Loucy (cell line): ENCODE measurements at regions not wholly inside any gene's neighbourhood (a gene's known extent, or its start where the extent isn't known, plus 50 kb on each side); places are given as distances from the start of the nearest gene placed in this dataset.

ENCODE experiments used
- H2AFZ ChIP-seq: fragments of 200-600 bp; sonication (generic); 2 replicates; pipeline ENCODE4 v1.6.0; 2016; ENCODE audit warnings: antibody characterized with exemption, mild to moderate bottlenecking, low read length, moderate library complexity
- H3F3A ChIP-seq: fragments of 200-600 bp; 2 replicates; pipeline ENCODE4 v1.6.0; 2016; ENCODE audit warnings: antibody characterized with exemption, low read depth, mild to moderate bottlenecking
- H3K27me3 ChIP-seq: fragments of 200-600 bp; sonication (generic); 2 replicates; pipeline ENCODE4 v1.6.1; 2014; ENCODE audit warnings: low read length, mild to moderate bottlenecking; ENCODE audit not compliant: insufficient read depth, poor library complexity, severe bottlenecking
- H3K36me3 ChIP-seq: fragments of 200-600 bp; sonication (generic); 2 replicates; pipeline ENCODE4 v1.6.1; 2016; ENCODE audit warnings: low read length; ENCODE audit not compliant: insufficient read depth
- H3K4me1 ChIP-seq: fragments of 200-600 bp; sonication (generic); 2 replicates; pipeline ENCODE4 v1.5.1; 2014; ENCODE audit warnings: low read length, mild to moderate bottlenecking; ENCODE audit not compliant: insufficient read depth, poor library complexity, severe bottlenecking
- H3K4me2 ChIP-seq: fragments of 200-600 bp; sonication (generic); 2 replicates; pipeline ENCODE4 v1.6.0; 2014; ENCODE audit warnings: antibody characterized with exemption, low read length, low read depth, mild to moderate bottlenecking; ENCODE audit not compliant: poor library complexity, severe bottlenecking
- H3K4me3 ChIP-seq: fragments of 200-600 bp; sonication (generic); 2 replicates; pipeline ENCODE4 v1.5.1; 2014; ENCODE audit warnings: low read length, mild to moderate bottlenecking, mixed read lengths; ENCODE audit not compliant: poor library complexity, severe bottlenecking
- H3K79me2 ChIP-seq: fragments of 200-600 bp; sonication (generic); 2 replicates; pipeline ENCODE4 v1.6.1; 2014; ENCODE audit warnings: low read length; ENCODE audit not compliant: insufficient read depth
- H3K9ac ChIP-seq: fragments of 200-600 bp; sonication (generic); 2 replicates; pipeline ENCODE4 v1.6.0; 2014; ENCODE audit warnings: mild to moderate bottlenecking, low read depth, low read length, moderate library complexity; ENCODE audit not compliant: poor library complexity, severe bottlenecking
- H3K9me2 ChIP-seq: fragments of 200-600 bp; sonication (generic); replicated peaks from 2 replicates; pipeline ENCODE4 v1.6.1; 2016; ENCODE audit warnings: low read depth, low read length, mixed read lengths
- H3K9me3 ChIP-seq: fragments of 200-600 bp; sonication (generic); 2 replicates; pipeline ENCODE4 v1.6.1; 2014; ENCODE audit warnings: mild to moderate bottlenecking, antibody characterized with exemption, low read length, low read depth; ENCODE audit not compliant: insufficient read depth
- H4K20me1 ChIP-seq: fragments of 200-600 bp; sonication (generic); 2 replicates; pipeline ENCODE4 v1.6.0; 2014; ENCODE audit warnings: antibody characterized with exemption, low read length, mild to moderate bottlenecking; ENCODE audit not compliant: insufficient read depth, poor library complexity, severe bottlenecking
- CTCF ChIP-seq: fragments of 200-600 bp; sonication (generic); conservative IDR thresholded peaks from 2 replicates; pipeline ENCODE4 v1.5.1; 2014; ENCODE audit warnings: mild to moderate bottlenecking, antibody characterized with exemption, low read length
- EZH2phosphoT487 ChIP-seq: fragments of 200-600 bp; IDR thresholded peaks from 2 replicates; pipeline ENCODE4 v1.6.1; 2018; ENCODE audit warnings: antibody characterized with exemption, mild to moderate bottlenecking, moderate library complexity, borderline replicate concordance

- Histone ChIP-seq H3K4me1 (no peaks in the 10 kb centered on the region), H3K9me3 (no peaks in the 10 kb centered on the region), H3K4me3 (no peak overlapping the region), H3F3A (no peaks in the 10 kb centered on the region), H3K79me2 (no peaks in the 10 kb centered on the region), H3K27me3 (no peaks in the 10 kb centered on the region), H3K9ac (no peak overlapping the region), H3K4me2 (no peak overlapping the region), H3K9me2 (no peaks in the 10 kb centered on the region), H2AFZ (no peak overlapping the region), H3K36me3 (no peaks in the 10 kb centered on the region), H4K20me1 (no peaks in the 10 kb centered on the region)
- no peak for TF ChIP-seq EZH2phosphoT487
- no peak for TF ChIP-seq CTCF
These were observed 378.9 kb downstream of the SNAPC1 start for GRCh38 chr14:62141139-62141538.

DNA sequence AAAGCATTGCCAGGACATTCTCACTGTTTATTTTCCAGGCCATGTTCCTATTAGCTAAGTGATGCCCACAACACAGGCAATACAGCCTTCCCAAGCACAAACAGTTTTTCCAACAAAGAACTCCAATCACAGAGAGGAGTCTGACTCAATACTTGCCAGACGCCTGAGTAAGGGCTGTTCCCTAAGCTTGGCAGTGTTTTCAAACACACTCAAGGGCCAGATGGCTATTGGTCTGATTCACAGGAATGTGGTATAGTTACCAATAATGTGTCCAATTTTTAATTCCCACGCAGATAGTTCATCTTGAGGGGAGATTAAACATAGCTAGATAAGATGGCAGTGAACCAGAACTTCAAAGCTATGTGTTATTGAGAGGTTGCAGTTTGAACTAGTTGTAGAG is 381.0 kb downstream of the SNAPC1 start:
- no peak for TF ChIP-seq EZH2phosphoT487
- TF ChIP-seq CTCF: no peak
- H3K4me1 ChIP-seq: no peaks in the 10 kb centered on the region
- H3K27me3 ChIP-seq: no peaks in the 10 kb centered on the region
- no peak overlapping the region for H3K4me3 ChIP-seq
- no peaks in the 10 kb centered on the region for H3K79me2 ChIP-seq
- H3K9me3 ChIP-seq: no peaks in the 10 kb centered on the region
- H3K4me2 ChIP-seq: no peak overlapping the region
- H3F3A ChIP-seq: no peaks in the 10 kb centered on the region
- no peaks in the 10 kb centered on the region for H3K36me3 ChIP-seq
- no peaks in the 10 kb centered on the region for H4K20me1 ChIP-seq
- no peak overlapping the region for H2AFZ ChIP-seq
- H3K9ac ChIP-seq: no peak overlapping the region
- H3K9me2 ChIP-seq: no peaks in the 10 kb centered on the region

DNA sequence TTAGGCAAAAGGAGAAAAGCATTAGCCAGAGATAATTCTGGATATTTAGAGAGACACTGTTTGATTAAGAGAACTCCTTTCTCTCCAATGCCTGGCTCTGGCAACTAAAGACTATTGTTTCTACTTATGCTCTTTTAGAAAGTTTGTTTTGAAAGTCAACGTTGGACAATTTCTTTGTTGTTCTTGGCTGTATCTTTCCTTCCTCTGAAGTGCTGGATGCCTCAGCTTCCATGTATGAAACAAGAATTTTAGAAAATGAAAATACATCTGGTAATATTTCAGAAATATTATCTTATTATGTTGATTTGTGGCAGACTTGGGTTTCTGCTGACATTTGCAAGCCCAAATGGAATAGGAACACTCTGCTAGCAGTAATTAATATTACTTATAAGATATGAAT is 382.6 kb downstream of the SNAPC1 start:
- H3K27me3 ChIP-seq: no peaks in the 10 kb centered on the region
- H3K79me2 ChIP-seq: no peaks in the 10 kb centered on the region
- H3K4me3 ChIP-seq: no peak overlapping the region
- H3K4me1 ChIP-seq: no peaks in the 10 kb centered on the region
- no peak for TF ChIP-seq EZH2phosphoT487
- TF ChIP-seq CTCF: no peak
- no peaks in the 10 kb centered on the region for H3F3A ChIP-seq
- H3K4me2 ChIP-seq: no peak overlapping the region
- no peaks in the 10 kb centered on the region for H3K36me3 ChIP-seq
- no peaks in the 10 kb centered on the region for H3K9me2 ChIP-seq
- H3K9me3 ChIP-seq: no peaks in the 10 kb centered on the region
- no peak overlapping the region for H2AFZ ChIP-seq
- no peaks in the 10 kb centered on the region for H4K20me1 ChIP-seq
- no peak overlapping the region for H3K9ac ChIP-seq
